Muscle of arm (tissue), 1 donor: ENCODE measurements at regions not wholly inside any gene's neighbourhood (a gene's known extent, or its start where the extent isn't known, plus 50 kb on each side); places are given as distances from the start of the nearest gene placed in this dataset.

Experiments used
- DNase-seq: peaks from one replicate; pipeline ENCODE4 v3.0.0-alpha.2; 2013

DNA sequence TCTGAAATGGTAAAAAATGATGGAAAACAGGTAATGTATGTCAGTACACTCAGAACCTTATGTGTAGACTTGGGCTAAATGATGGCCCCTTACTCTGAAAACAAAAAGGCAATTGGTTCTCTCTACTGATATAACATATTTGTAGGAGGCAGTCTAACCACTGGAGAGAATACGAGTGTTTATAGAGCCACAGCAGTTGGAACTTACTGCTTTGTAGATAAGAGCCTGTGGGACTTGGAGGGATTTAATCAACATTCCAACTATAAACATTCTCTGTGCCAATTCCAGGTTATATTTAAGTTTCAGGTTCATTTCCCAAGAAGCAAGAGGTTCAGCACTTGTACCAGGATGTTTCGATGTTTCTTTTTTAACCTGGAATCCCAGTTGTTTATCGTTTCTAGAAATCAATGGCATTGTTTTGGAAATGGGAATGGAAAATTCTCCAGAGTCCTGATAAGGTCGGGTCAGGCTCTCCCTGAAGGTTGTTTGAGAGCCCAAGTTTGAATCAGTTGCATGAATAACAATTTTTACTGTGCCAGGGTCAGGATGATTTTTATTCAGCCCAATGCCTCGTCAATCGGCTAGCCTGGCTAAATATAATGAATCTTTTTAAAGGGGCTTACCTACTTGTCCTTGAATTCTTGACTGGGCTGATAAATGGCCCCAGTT lies 278.4 kb upstream of the FAM98A start:
- no peak for DNase-seq

- DNase-seq, result no peak
Observed at GRCh38 chr2:33873076-33873605, 274.0 kb upstream of the FAM98A start.

- DNase-seq, result peak; percentile 7
Observed at GRCh38 chr2:33859811-33860461, 260.8 kb upstream of the FAM98A start.

- DNase-seq, result no peak
Observed at GRCh38 chr2:33859176-33859575, 260.1 kb upstream of the FAM98A start.

GRCh38 chr2:33848486-33848885 lies 249.4 kb upstream of the FAM98A start:
- DNase-seq, result no peak

DNA sequence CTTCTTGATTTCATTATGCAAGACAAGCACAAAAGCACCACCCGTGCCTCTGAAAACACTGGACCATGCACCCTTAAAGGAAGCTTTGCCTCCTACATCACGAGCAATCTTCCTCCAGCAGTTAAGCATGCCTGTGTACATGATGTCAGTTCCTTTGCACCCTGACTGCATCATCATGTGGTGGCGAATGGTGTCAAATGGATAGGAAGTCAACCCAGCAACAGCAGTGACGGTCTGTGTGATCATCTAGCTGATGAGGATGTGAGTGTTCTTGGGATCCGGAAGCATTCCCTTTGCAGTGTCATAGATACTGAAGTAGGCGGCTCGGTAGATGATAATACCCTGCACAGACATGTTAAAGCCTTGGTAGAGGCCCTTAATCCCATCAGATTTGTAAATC lies 240.7 kb upstream of the FAM98A start:
- no peak for DNase-seq

GRCh38 chr2:33836628-33837027 lies 237.5 kb upstream of the FAM98A start:
- DNase-seq, result no peak

- no peak for DNase-seq
Observed at GRCh38 chr2:33835911-33836310, 236.8 kb upstream of the FAM98A start.

DNA sequence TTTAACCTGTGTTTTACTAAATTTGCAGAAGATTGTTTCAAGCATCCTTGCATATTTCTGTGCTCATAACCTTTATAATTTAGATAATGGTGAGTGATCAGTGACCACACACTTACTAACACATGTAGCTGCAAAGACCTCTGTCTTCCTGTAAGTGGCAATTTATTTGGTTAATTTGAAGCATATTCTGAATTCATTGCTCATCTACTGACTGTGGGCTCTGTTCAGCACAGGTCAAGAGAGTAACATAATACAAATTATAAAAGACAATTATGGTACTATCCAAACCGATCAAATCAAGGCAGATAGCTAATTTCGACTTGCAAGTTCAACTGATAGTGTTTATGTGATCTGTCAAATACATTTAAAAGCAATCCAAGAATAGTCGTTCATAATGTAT lies 223.9 kb upstream of the FAM98A start:
- DNase-seq, result no peak

- DNase-seq, result no peak
Observed at GRCh38 chr2:33812707-33813106, 213.6 kb upstream of the FAM98A start.

DNA sequence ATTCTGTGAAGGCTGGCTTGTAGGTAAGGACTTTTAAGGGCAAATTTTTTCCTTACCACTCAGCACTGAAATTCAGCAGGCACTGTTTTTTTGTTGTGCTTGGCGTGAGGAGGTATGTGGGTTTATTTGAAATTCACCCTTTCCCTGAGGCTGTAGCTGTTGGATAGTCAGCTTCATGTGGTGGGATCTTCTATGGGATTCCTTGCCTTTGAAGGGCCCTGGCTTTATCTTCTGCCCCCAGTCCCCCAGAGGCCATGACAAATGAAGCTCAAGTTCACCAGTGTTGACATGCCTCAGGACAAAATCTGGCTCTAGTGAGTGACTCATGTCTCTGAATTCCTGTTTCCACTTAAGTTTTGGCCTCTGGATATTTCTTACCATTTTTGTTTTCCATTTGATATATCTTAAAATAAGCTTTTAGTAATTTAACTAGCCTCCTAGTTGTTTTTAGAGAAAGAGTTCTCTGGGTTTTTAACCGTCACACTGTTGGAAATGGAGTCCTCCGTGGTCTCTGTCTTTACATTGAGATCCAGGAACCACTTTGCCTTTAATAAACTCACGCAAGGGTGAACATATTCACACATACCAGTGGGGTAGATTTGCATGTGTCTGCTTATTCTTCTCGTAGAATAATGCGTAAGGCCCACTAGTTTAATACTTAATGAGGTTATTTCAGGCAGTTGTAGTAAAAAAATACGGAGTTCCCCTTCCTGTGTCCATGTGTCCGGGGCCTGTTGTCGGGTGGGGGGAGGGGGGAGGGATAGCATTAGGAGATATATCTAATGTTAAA lies 211.1 kb upstream of the FAM98A start:
- no peak for DNase-seq

DNA sequence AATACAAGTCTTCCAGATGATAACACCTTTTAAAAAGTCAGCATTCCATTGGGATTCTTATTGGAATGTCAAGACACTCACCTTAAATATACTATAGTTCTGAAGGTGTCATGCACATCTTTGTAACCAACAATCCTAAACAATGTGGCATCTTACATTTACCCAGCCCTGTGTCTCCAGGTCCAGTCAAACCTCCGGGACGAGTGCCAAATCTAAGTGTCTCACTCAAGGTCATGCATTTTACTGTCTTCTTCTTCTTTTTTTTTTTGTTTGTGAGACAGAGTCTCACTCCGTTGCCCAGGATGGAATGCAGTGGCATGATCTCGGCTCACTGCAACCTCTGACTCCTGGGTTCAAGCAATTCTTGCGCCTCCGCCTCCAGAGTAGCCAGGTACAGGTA lies 206.9 kb upstream of the FAM98A start:
- no peak for DNase-seq

DNA sequence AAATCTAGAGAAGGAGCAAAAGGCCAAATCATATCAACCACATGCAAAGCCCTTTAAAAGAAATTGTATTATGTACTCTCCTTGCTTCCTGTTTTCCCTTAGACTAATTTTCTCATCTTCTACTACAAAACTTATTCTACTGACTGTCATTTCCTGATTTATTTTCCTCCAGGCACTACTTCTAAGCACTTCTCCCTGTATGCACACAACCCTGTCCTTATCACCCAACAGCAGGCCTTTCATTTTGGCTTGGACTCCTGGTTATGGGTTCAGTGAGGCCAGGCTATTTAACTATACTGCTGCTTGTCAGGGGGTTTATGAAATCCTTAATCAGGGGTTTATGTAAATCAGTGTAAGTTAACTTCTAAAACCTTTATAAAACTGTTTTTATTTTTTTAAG lies 205.1 kb upstream of the FAM98A start:
- no peak for DNase-seq

GRCh38 chr2:33796511-33796910 lies 197.4 kb upstream of the FAM98A start:
- no peak for DNase-seq

DNA sequence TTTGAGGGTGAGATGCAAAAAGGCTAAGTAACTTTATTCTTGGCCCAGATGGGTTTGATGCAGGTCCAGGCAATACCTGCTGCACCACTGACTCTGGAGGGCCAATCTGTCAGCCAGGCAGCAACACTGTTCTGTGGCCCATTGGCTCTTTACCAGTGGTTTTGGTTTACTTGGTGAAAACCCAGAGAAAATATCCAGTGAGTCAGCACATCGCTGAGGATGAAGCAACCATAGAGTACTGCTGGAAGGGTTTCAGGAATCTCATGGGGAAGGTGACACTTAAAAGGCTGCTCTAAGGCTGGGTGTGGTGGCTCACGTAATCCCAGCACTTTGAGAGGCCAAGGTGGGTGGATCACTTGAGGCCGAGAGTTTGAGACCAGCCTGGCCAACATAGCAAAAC lies 192.5 kb upstream of the FAM98A start:
- no peak for DNase-seq

GRCh38 chr2:33788044-33788443 lies 188.9 kb upstream of the FAM98A start:
- no peak for DNase-seq

- DNase-seq, result no peak
Observed at GRCh38 chr2:33786881-33787280, 187.8 kb upstream of the FAM98A start.

DNA sequence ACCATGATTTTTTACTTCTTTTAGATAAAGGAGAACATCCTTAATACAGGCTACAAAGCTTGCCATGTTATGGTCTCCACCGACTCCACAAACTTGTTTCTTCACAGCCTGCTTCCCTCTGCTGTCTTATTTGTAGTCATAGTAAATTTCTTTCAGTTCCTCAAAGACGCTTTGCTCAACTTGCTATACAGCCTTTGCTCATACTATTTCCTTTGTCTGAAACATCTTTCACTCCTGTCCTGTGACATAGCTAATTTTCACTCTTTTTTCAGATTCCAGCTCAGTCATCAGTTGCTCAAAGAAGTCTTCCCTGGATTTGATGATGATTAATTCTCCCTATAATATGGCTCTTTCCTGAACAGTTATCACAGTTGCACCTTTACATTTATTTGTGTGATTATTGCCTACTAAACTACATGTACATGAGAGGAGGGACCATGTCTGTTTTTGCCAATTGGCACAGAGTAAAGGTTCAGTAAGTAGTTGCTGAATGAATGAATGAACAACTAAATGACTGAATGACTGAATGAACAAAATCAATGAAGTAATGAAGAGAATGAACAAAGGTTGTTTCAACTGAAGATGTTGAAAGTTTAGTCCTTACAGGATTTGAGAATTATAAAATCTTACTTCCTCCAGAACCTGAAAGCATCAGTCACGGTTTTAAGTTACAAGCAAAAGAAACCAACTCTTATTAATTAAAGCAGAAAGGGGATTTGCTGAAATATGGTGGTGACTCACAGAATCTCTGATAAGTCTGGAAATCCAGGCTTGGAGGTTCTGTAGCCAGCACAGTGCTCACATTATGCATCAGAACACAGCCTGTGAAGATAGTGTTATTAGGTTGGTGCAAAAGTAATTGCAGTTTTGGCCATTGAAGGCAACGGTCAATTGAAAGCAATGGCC lies 186.4 kb upstream of the FAM98A start:
- DNase-seq, result no peak

DNA sequence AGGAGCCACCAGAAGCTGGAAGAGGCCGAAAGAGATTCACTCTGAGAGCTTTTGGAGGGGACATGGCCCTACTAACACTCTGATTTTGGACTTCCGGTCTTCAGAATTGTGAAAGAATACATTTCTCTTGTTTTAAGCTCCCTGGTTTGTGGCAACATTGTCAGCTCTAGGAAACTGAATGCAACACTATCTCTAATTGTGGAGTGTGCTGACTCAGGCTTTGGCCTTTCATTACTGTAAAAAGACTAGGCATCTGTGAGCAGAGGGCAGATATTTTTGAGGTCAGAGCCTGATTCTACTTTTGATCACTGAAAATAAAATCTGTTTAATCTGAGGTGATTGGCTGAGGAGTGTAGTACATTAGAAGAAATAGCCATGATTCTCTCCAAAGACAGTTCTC lies 185.4 kb upstream of the FAM98A start:
- no peak for DNase-seq

DNA sequence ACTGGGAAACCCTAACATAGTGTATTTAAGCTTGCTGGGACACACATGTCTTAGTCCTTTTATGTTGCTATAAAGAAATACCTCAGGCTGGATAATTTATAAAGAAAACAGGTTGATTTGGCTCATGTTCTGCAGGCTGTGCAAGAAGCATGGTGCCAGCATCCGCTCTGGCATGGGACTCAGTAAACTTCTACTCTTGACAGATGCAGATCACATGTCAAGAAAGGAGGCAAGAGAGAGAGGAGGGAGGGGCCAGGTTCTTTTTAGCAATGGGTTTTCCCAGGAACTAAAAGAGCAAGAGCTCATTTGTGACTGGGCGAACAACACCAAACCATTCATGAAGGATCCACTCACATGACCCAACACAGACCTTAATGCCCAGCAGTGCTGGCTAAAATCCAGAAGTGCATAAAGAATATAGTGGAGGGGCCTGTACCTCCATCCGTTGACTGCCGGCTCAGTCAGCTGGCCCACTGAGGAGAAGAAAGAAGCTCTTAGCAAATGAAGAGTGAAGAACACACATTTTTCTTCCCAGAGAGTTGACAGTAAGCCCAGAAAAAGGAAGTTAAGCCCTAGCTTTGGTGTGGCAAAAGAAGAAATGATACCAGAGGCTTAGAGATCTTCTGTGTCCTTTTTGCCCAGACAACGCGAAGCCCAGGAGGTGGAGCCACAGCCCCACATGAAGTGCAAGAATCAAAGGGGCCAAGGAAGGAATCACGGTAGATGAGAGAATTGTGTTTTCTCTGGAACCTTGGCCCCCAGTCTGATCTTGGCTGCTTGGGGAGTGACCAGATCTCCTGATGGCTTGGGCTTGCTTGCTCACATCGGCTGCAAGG lies 183.5 kb upstream of the FAM98A start:
- no peak for DNase-seq

DNA sequence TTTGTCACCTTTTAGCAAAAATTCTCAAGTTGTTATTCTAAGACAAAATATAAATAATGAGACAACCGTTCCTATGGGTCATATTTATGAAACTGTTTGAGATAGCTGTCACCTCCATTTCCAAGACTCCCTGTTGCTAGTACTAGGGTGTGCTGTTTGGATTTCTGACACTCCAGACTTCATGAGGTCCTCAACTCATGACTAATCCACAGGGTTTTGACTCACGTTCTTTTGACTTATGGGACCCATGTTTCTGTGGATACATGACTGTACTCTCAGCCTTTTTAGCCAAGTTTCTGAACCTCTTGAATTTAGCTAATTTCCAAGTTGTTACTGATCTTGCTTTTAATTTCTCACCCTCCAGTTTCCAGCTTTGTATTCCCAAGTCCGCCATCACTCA lies 178.7 kb upstream of the FAM98A start:
- no peak for DNase-seq
